ENCODE measurements at regions not wholly inside any gene's neighbourhood (a gene's known extent, or its start where the extent isn't known, plus 50 kb on each side); places are given as distances from the start of the nearest gene placed in this dataset.

- Histone ChIP-seq H3K4me1 (ENCODE audit: control insufficient read depth in 1 of 2, insufficient read depth in 2 of 2, low read depth in 1 of 2, low read length in 1 of 2) (no peaks in the 10 kb centered on the region), H3K79me2 (ENCODE audit: insufficient read depth) (no peaks in the 10 kb centered on the region), H3K9me3 (0 out of 2 replicates have a peak, but pooled peaks cover 7% of the 10 kb centered on the region), H2AFZ (ENCODE audit: low read depth) (no peak overlapping the region), H3K9ac (no peak overlapping the region), H3K27me3 (ENCODE audit: insufficient read depth) (no peaks in the 10 kb centered on the region), H3K4me2 (no peak overlapping the region), H3F3A (replicated peaks; ENCODE audit: insufficient read depth) (peaks cover 5% of the 10 kb centered on the region), H3K27ac (ENCODE audit: low read depth in 2 of 2, low read length in 1 of 2) (no peak overlapping the region), H3K9me2 (no peaks in the 10 kb centered on the region), H3K36me3 (replicated peaks in 1 of 2; ENCODE audit: control insufficient read depth in 1 of 2, insufficient read depth in 2 of 2, low read length in 1 of 2) (peaks cover 0 to 3% of the 10 kb centered on the region in 2 experiments), H4K20me1 (ENCODE audit: insufficient read depth) (no peaks in the 10 kb centered on the region), H3K4me3 (ENCODE audit: low read depth in 2 of 2, low read length in 1 of 2) (no peak overlapping the region)
- DNase-seq, result no peak
- ChIA-PET POLR2A (no interaction called here), CTCF (interaction anchor here (0.6 to 1.0 kb wide), 3 partner anchors 25 to 301 kb away, joined by 3 read pairs; no protein-coding TSS in a partner anchor)
- WGBS (ENCODE audit: low lambda C conversion rate), result 55% methylated on average over 2 of the region's 2 CpGs
- no peak for TF ChIP-seq TEAD4 (IDR thresholded peaks at IDR 0.05; ENCODE audit: borderline replicate concordance, insufficient read depth)
- TF ChIP-seq RCOR1 (IDR thresholded peaks at IDR 0.05; ENCODE audit: low read length), result no peak
- no peak for TF ChIP-seq POLR2AphosphoS5 (IDR thresholded peaks at IDR 0.05; ENCODE audit: low read depth, low read length)
Observed at GRCh38 chr3:102030661-102031060, 181.3 kb downstream of the NFKBIZ start.

GRCh38 chr3:102031834-102032233, 182.5 kb downstream of the NFKBIZ start:
- H2AFZ ChIP-seq (ENCODE audit: low read depth), result no peak overlapping the region
- H3K4me1 ChIP-seq (ENCODE audit: control insufficient read depth in 1 of 2, insufficient read depth in 2 of 2, low read depth in 1 of 2, low read length in 1 of 2), result no peaks in the 10 kb centered on the region
- POLR2A ChIA-PET, result no interaction called here
- peaks cover 0 to 3% of the 10 kb centered on the region in 2 experiments for H3K36me3 ChIP-seq (replicated peaks in 1 of 2; ENCODE audit: control insufficient read depth in 1 of 2, insufficient read depth in 2 of 2, low read length in 1 of 2)
- H3K27me3 ChIP-seq (ENCODE audit: insufficient read depth), result no peaks in the 10 kb centered on the region
- CTCF ChIA-PET, result interaction anchor here (1.4 kb wide), 1 partner anchor 194 kb away, joined by 3 read pairs; no protein-coding TSS in a partner anchor
- no peak overlapping the region for H3K9ac ChIP-seq
- 0 out of 2 replicates have a peak, but pooled peaks cover 7% of the 10 kb centered on the region for H3K9me3 ChIP-seq
- WGBS (ENCODE audit: low lambda C conversion rate), result 75% methylated on average over 2 of the region's 2 CpGs
- no peak overlapping the region for H3K4me2 ChIP-seq
- no peak overlapping the region for H3K4me3 ChIP-seq (ENCODE audit: low read depth in 2 of 2, low read length in 1 of 2)
- no peaks in the 10 kb centered on the region for H3K79me2 ChIP-seq (ENCODE audit: insufficient read depth)
- no peaks in the 10 kb centered on the region for H3K9me2 ChIP-seq
- no peak for DNase-seq
- no peaks in the 10 kb centered on the region for H4K20me1 ChIP-seq (ENCODE audit: insufficient read depth)
- no peak overlapping the region for H3K27ac ChIP-seq (ENCODE audit: low read depth in 2 of 2, low read length in 1 of 2)
- TF ChIP-seq RXRA (IDR thresholded peaks at IDR 0.05; ENCODE audit: borderline replicate concordance, low read depth), result no peak
- no peak for TF ChIP-seq JUND (IDR thresholded peaks at IDR 0.05)
- TF ChIP-seq TCF12 (IDR thresholded peaks at IDR 0.05), result no peak
- TF ChIP-seq EP300 (IDR thresholded peaks at IDR 0.05; ENCODE audit: borderline replicate concordance in 1 of 2, low read depth in 1 of 2, low read length in 1 of 2), result no peak
- no peak for TF ChIP-seq SMC3 (IDR thresholded peaks at IDR 0.05; ENCODE audit: low read depth, low read length)
- TF ChIP-seq POLR2AphosphoS5 (IDR thresholded peaks at IDR 0.05; ENCODE audit: low read depth, low read length), result no peak
- TF ChIP-seq NFIC (IDR thresholded peaks at IDR 0.05; ENCODE audit: borderline replicate concordance), result no peak
- no peak for TF ChIP-seq SIN3A (IDR thresholded peaks at IDR 0.05; ENCODE audit: borderline replicate concordance, low read depth, low read length)
- H3F3A ChIP-seq (replicated peaks; ENCODE audit: insufficient read depth), result no peaks in the 10 kb centered on the region

- H2AFZ ChIP-seq (ENCODE audit: low read depth), result no peak overlapping the region
- DNase-seq, result no peak
- H3K27me3 ChIP-seq (ENCODE audit: insufficient read depth), result no peaks in the 10 kb centered on the region
- no peak overlapping the region for H3K9ac ChIP-seq
- H3K79me2 ChIP-seq (ENCODE audit: insufficient read depth), result no peaks in the 10 kb centered on the region
- WGBS (ENCODE audit: low lambda C conversion rate), result 72% methylated on average over 2 of the region's 2 CpGs
- ChIA-PET POLR2A (no interaction called here), CTCF (interaction anchor here (1.4 kb wide), 1 partner anchor 193 kb away, joined by 3 read pairs; no protein-coding TSS in a partner anchor)
- H3K36me3 ChIP-seq (replicated peaks in 1 of 2; ENCODE audit: control insufficient read depth in 1 of 2, insufficient read depth in 2 of 2, low read length in 1 of 2), result peaks cover 0 to under 1% of the 10 kb centered on the region in 2 experiments
- H3F3A ChIP-seq (replicated peaks; ENCODE audit: insufficient read depth), result no peaks in the 10 kb centered on the region
- no peaks in the 10 kb centered on the region for H3K4me1 ChIP-seq (ENCODE audit: control insufficient read depth in 1 of 2, insufficient read depth in 2 of 2, low read depth in 1 of 2, low read length in 1 of 2)
- no peaks in the 10 kb centered on the region for H4K20me1 ChIP-seq (ENCODE audit: insufficient read depth)
- no peaks in the 10 kb centered on the region for H3K9me2 ChIP-seq
- H3K9me3 ChIP-seq, result 0 out of 2 replicates have a peak, but pooled peaks cover under 1% of the 10 kb centered on the region
- no peak overlapping the region for H3K4me2 ChIP-seq
- H3K27ac ChIP-seq (ENCODE audit: low read depth in 2 of 2, low read length in 1 of 2), result no peak overlapping the region
- H3K4me3 ChIP-seq (ENCODE audit: low read depth in 2 of 2, low read length in 1 of 2), result no peak overlapping the region
- TF ChIP-seq GATA2 (CRISPR knock-in tag; IDR thresholded peaks at IDR 0.05) (no peak), CTCF (IDR thresholded peaks at IDR 0.05) (no peak), TAF1 (IDR thresholded peaks at IDR 0.05; ENCODE audit: borderline replicate concordance, low read depth, low read length) (no peak), RFX5 (IDR thresholded peaks at IDR 0.05; ENCODE audit: low read length) (no peak), RAD21 (IDR thresholded peaks at IDR 0.05; ENCODE audit: low read length) (no peak), EP300 (IDR thresholded peaks at IDR 0.05; ENCODE audit: borderline replicate concordance in 1 of 2, low read depth in 1 of 2, low read length in 1 of 2) (no peak), TCF12 (IDR thresholded peaks at IDR 0.05) (no peak), PBX3 (IDR thresholded peaks at IDR 0.05) (no peak)
Observed at GRCh38 chr3:102032491-102033383, 183.4 kb downstream of the NFKBIZ start.
